Activated B cell treated with CpG ODN at 0.5 μM for 24 hours (primary cell): ENCODE measurements at regions not wholly inside any gene's neighbourhood (a gene's known extent, or its start where the extent isn't known, plus 50 kb on each side); places are given as distances from the start of the nearest gene placed in this dataset.

Source experiments
- ATAC-seq: fragments of 200-7000 bp; cut with Tn5 transposase; one replicate; pipeline ENCODE4 v1.10.0; 2021; ENCODE audit warnings: low read depth, mild to moderate bottlenecking, moderate library complexity
- CTCF ChIA-PET: fragments of 350-600 bp; sonication (Branson Sonifier 250); formaldehyde crosslinking; loops from one replicate; lab custom pipeline; 2021; ENCODE audit warnings: antibody characterized with exemption; lab: Charles Lee
- POLR2A ChIA-PET: fragments of 350-600 bp; sonication (Branson Sonifier 250); formaldehyde crosslinking; loops from one replicate; lab custom pipeline; 2021; ENCODE audit warnings: antibody characterized with exemption; lab: Charles Lee
- DNase-seq: peaks from one replicate; pipeline ENCODE4 v3.0.0; 2022
- H3K27ac Mint-ChIP-seq: one replicate; pipeline ENCODE4 v1.8.0; 2020; ENCODE audit warnings: mixed read lengths
- H3K27me3 Mint-ChIP-seq: one replicate; pipeline ENCODE4 v1.8.0; 2021; ENCODE audit warnings: mixed read lengths
- H3K36me3 Mint-ChIP-seq: one replicate; pipeline ENCODE4 v1.8.0; 2021; ENCODE audit warnings: low read depth, mixed read lengths
- H3K4me1 Mint-ChIP-seq: one replicate; pipeline ENCODE4 v1.8.0; 2021; ENCODE audit warnings: mixed read lengths
- H3K4me3 Mint-ChIP-seq: one replicate; pipeline ENCODE4 v1.8.0; 2020; ENCODE audit warnings: mild to moderate bottlenecking, mixed read lengths
- H3K9me3 Mint-ChIP-seq: one replicate; pipeline ENCODE4 v1.8.0; 2020; ENCODE audit warnings: mixed read lengths
- CTCF ChIP-seq: fragments of 200-600 bp; IDR thresholded peaks from one replicate; pipeline ENCODE4 v1.8.0; 2022; ENCODE audit warnings: antibody characterized with exemption, mild to moderate bottlenecking
- intact Hi-C: fragments of 100-400 bp; cut with micrococcal nuclease; formaldehyde crosslinking; loops from one replicate; pipeline ENCODE4 v1.15.1; 2024

- intact Hi-C loops, result no loop called here
- DNase-seq, result no peak
- H3K9me3 Mint-ChIP-seq, result peaks cover 6% of the 10 kb centered on the region
- H3K27ac Mint-ChIP-seq, result no peak overlapping the region
- CTCF ChIA-PET, result no interaction called here
- H3K36me3 Mint-ChIP-seq, result no peaks in the 10 kb centered on the region
- ATAC-seq, result no peak
- no peaks in the 10 kb centered on the region for H3K4me1 Mint-ChIP-seq
- H3K4me3 Mint-ChIP-seq, result no peak overlapping the region
- no peak for TF ChIP-seq CTCF
- POLR2A ChIA-PET, result no interaction called here
- H3K27me3 Mint-ChIP-seq, result no peaks in the 10 kb centered on the region
Measured at GRCh38 chr5:1998716-1999317, 116.1 kb upstream of the IRX4 start.

- intact Hi-C loops, result no loop called here
- Mint-ChIP-seq H3K36me3 (no peaks in the 10 kb centered on the region), H3K4me3 (no peak overlapping the region), H3K9me3 (peaks cover 10% of the 10 kb centered on the region), H3K27me3 (peaks cover 2% of the 10 kb centered on the region), H3K4me1 (no peaks in the 10 kb centered on the region), H3K27ac (no peak overlapping the region)
- ATAC-seq (no peak), DNase-seq (no peak)
- TF ChIP-seq CTCF, result no peak
- CTCF ChIA-PET, result no interaction called here
- POLR2A ChIA-PET, result no interaction called here
Measured at GRCh38 chr5:1998348-1998669, 115.6 kb upstream of the IRX4 start.

- Mint-ChIP-seq H3K4me3 (no peak overlapping the region), H3K36me3 (no peaks in the 10 kb centered on the region), H3K4me1 (no peaks in the 10 kb centered on the region), H3K9me3 (peaks cover 10% of the 10 kb centered on the region), H3K27ac (no peak overlapping the region), H3K27me3 (peaks cover 2% of the 10 kb centered on the region)
- TF ChIP-seq CTCF, result no peak
- ATAC-seq (no peak), DNase-seq (no peak)
- ChIA-PET POLR2A (no interaction called here), CTCF (no interaction called here)
- intact Hi-C loops, result no loop called here
Measured at GRCh38 chr5:1997640-1998347, 115.1 kb upstream of the IRX4 start.

- POLR2A ChIA-PET, result no interaction called here
- CTCF ChIA-PET, result no interaction called here
- no peak for TF ChIP-seq CTCF
- no peak overlapping the region for H3K4me3 Mint-ChIP-seq
- ATAC-seq, result no peak
- peaks cover 14% of the 10 kb centered on the region for H3K9me3 Mint-ChIP-seq
- DNase-seq, result no peak
- peaks cover 4% of the 10 kb centered on the region for H3K27me3 Mint-ChIP-seq
- no peaks in the 10 kb centered on the region for H3K4me1 Mint-ChIP-seq
- no peak overlapping the region for H3K27ac Mint-ChIP-seq
- intact Hi-C loops, result no loop called here
- H3K36me3 Mint-ChIP-seq, result no peaks in the 10 kb centered on the region
Measured at GRCh38 chr5:1995491-1995890, 112.8 kb upstream of the IRX4 start.

GRCh38 chr5:1987471-1987870, 104.7 kb upstream of the IRX4 start:
- CTCF ChIA-PET, result no interaction called here
- no peak overlapping the region for H3K27ac Mint-ChIP-seq
- no peaks in the 10 kb centered on the region for H3K36me3 Mint-ChIP-seq
- POLR2A ChIA-PET, result no interaction called here
- peaks cover 13% of the 10 kb centered on the region for H3K9me3 Mint-ChIP-seq
- no peak for DNase-seq
- peaks cover 3% of the 10 kb centered on the region for H3K27me3 Mint-ChIP-seq
- no peak for TF ChIP-seq CTCF
- intact Hi-C loops, result no loop called here
- no peak overlapping the region for H3K4me3 Mint-ChIP-seq
- H3K4me1 Mint-ChIP-seq, result no peaks in the 10 kb centered on the region
- ATAC-seq, result no peak
